Activated naive CD4-positive, alpha-beta T cell (primary cell): ENCODE measurements at regions not wholly inside any gene's neighbourhood (a gene's known extent, or its start where the extent isn't known, plus 50 kb on each side); places are given as distances from the start of the nearest gene placed in this dataset.
A peak's percentile ranks its signal among the peaks of the same experiment; 100 is the strongest.
"Not testable (repeated sequence)": the region's sequence is repeated elsewhere in the genome, so short reads cannot be mapped to it uniquely, and the experiment has no call there.

Source experiments
- DNase-seq, 4 experiments: peaks; one replicate each; lab custom pipeline; 2025; lab: John Stamatoyannopoulos, UW

- DNase-seq: no peak
Measured at GRCh38 chr1:19024532-19024931, 68.1 kb upstream of the IFFO2 start.

GRCh38 chr1:19023787-19024186 is 67.3 kb upstream of the IFFO2 start:
- no peak for DNase-seq

- DNase-seq: no peak
Measured at GRCh38 chr1:19021845-19022244, 65.4 kb upstream of the IFFO2 start.

- not testable (repeated sequence) for DNase-seq
Measured at GRCh38 chr1:19019288-19019687, 62.8 kb upstream of the IFFO2 start.

GRCh38 chr1:19015476-19015875 is 59.0 kb upstream of the IFFO2 start:
- no peak for DNase-seq

GRCh38 chr1:19014765-19015164 is 58.3 kb upstream of the IFFO2 start:
- DNase-seq: no peak

- no peak for DNase-seq
Measured at GRCh38 chr1:19013826-19014548, 57.5 kb upstream of the IFFO2 start.

GRCh38 chr1:19011845-19012231 is 55.4 kb upstream of the IFFO2 start:
- DNase-seq: no peak

GRCh38 chr1:19010995-19011844 is 54.7 kb upstream of the IFFO2 start:
- peak; percentile 19 to 69 (median 36) for DNase-seq

- DNase-seq: no peak
Measured at GRCh38 chr1:19010503-19010902, 54.0 kb upstream of the IFFO2 start.

- DNase-seq: no peak
Measured at GRCh38 chr1:19009882-19010321, 53.4 kb upstream of the IFFO2 start.

GRCh38 chr1:19009126-19009881 is 52.8 kb upstream of the IFFO2 start:
- no peak for DNase-seq

- no peak for DNase-seq
Measured at GRCh38 chr1:19007491-19008441, 51.3 kb upstream of the IFFO2 start.

- DNase-seq: no peak
Measured at GRCh38 chr1:19006837-19007271, 50.4 kb upstream of the IFFO2 start.
